Coronary artery (tissue), 2 donors: ENCODE measurements at regions not wholly inside any gene's neighbourhood (a gene's known extent, or its start where the extent isn't known, plus 50 kb on each side); places are given as distances from the start of the nearest gene placed in this dataset.
A peak's percentile ranks its signal among the peaks of the same experiment; 100 is the strongest.

Experiments
- DNase-seq: peaks from one replicate; pipeline ENCODE4 v3.0.0-alpha.2; 2017; ENCODE audit warnings: low spot score
- H3K27ac ChIP-seq, 2 donors: fragments of 200-600 bp; sonication (generic); one replicate each; pipeline ENCODE4 v1.5.1; 2016 to 2019
- H3K4me3 ChIP-seq: fragments of 200-600 bp; sonication (generic); 2 replicates; pipeline ENCODE4 v1.5.1; 2016; ENCODE audit warnings: mild to moderate bottlenecking, moderate library complexity
- TF ChIP-seq, protein P1 (sequence below): fragments of 200-600 bp; sonication (generic); IDR thresholded peaks from one replicate; pipeline ENCODE4 v1.5.1; 2019; ENCODE audit warnings: antibody characterized with exemption

DNA sequence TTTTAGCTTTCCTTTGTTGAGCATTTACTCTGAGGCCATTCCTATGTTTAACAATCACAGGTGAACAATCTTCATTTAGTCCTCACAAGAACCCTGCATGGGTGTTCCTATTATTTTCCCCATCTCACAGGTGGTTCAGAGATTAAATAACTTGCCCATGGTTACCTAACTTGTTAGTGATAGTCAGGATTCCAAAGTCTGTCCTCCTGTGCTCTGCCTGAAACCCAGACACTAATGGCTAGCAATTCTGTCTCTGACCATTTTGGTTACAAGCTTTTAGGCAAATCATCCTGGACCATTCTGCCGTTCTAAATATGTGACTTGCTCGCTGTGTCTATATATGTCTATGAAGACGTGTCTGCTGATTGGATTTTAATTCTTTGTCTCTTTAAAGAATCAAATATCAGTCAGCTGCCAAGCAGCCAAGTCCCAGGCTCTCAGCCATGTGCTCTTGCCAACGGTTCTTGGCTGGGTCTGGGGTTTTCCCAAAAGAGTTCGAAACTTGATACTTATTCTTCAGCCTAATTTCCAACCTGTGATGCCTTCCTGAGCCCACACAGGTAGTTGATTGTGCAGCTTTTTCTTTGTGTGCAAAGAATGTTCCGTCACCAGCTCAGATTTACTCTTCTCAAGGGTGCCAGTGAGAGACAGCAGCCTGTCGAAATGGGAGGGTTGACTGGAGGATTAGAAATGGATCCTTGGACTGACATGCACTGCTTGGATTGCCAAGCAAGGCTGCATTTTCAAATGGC lies 121.7 kb downstream of the NREP start:
- no peak overlapping the region for H3K27ac ChIP-seq
- TF ChIP-seq, protein P1, sequence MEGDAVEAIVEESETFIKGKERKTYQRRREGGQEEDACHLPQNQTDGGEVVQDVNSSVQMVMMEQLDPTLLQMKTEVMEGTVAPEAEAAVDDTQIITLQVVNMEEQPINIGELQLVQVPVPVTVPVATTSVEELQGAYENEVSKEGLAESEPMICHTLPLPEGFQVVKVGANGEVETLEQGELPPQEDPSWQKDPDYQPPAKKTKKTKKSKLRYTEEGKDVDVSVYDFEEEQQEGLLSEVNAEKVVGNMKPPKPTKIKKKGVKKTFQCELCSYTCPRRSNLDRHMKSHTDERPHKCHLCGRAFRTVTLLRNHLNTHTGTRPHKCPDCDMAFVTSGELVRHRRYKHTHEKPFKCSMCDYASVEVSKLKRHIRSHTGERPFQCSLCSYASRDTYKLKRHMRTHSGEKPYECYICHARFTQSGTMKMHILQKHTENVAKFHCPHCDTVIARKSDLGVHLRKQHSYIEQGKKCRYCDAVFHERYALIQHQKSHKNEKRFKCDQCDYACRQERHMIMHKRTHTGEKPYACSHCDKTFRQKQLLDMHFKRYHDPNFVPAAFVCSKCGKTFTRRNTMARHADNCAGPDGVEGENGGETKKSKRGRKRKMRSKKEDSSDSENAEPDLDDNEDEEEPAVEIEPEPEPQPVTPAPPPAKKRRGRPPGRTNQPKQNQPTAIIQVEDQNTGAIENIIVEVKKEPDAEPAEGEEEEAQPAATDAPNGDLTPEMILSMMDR = no peak
- DNase-seq = no peak
- H3K4me3 ChIP-seq = peak overlapping the region; percentile 17

DNA sequence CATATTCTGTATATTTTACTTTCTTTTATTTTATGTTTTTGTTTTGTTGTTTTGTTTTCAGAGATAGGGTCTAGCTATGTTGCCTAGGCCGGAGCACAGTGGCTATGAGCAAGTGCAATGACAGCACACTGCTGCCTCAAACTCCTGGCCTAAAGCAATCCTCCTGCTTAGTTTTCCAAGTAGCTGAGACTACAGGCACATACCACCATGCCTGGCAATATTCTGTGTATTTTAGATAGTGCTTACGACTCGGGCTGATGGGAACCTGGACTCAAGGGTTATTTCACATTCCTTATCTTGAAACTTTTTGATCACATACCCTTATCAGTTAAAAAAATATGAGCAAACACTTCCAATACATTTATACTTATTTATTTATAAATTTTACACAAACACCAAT lies 119.0 kb upstream of the STARD4 start:
- DNase-seq = no peak
- TF ChIP-seq, protein P1 = no peak
- H3K4me3 ChIP-seq = no peak overlapping the region
- no peak overlapping the region for H3K27ac ChIP-seq

GRCh38 chr5:111628901-111629300 lies 116.6 kb upstream of the STARD4 start:
- Histone ChIP-seq H3K4me3 (no peak overlapping the region), H3K27ac (no peak overlapping the region)
- TF ChIP-seq, protein P1 = no peak
- no peak for DNase-seq

- DNase-seq = no peak
- TF ChIP-seq, protein P1 = no peak
- no peak overlapping the region for H3K27ac ChIP-seq
- no peak overlapping the region for H3K4me3 ChIP-seq
These were observed 115.5 kb upstream of the STARD4 start for GRCh38 chr5:111627862-111628261.

DNA sequence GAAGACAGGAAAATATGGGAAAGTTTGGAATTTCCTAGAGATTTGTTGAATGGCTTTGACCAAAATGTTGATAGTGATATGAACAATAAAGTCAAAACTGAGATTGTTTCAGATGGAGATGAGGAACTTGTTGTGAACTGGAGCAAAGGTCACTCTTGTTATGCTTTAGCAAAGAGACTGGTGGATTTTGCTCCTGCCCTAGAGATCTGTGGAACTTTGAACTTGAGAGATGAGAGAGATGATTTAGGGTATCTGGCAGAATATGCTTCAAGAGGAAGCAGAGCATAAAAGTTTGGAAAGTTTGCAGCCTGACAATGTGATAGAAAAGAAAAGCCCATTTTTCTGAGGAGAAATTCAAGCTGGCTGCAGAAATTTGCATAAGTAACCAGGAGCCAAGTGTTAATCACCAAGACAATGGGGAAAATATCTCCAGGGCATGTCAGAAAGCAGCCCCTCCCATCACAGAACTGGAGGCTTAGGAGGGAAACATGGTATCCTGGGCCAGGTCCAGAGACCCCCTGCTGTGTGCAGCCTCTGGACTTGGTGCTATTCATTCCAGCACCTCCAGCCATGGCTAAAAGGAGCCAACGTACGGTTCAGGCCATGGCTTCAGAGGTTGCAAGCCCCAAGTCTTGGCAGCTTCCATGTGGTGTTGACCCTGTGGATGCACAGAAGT lies 114.3 kb upstream of the STARD4 start:
- TF ChIP-seq, protein P1 = no peak
- no peak for DNase-seq
- Histone ChIP-seq H3K27ac (no peak overlapping the region), H3K4me3 (no peak overlapping the region)

DNA sequence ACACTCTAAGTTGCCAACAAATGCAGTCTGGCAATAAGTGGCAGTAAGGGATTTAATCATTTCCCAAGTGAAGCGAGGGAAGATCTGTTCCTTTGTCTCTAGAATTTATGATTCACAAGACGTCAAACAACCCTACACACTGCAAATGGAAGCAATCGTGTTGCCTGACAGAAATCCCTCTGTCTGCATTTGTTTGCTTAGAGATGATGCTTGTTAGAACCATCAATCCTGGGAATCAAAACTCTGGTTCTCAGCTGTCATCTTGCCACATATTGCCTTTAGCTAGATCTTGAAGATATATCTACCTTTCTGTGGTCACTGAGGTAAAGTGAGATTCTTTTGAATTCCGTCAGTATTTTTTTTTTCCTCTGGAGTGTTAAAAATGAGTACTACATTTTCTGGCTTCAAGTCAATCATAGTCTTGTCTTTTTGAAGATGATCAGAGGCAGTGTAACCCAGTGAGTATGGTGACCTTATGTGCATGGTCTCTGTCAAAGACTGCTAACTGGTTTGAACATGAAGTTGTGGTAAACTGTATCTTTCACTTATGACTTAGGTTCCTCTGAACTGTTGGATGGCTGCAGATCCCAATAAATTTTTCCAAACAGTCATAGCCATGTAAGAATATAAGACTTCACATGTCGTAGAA lies 106.4 kb upstream of the STARD4 start:
- Histone ChIP-seq H3K27ac (no peak overlapping the region), H3K4me3 (no peak overlapping the region)
- DNase-seq = no peak
- TF ChIP-seq, protein P1 = no peak
